ENCODE measurements at regions not wholly inside any gene's neighbourhood (a gene's known extent, or its start where the extent isn't known, plus 50 kb on each side); places are given as distances from the start of the nearest gene placed in this dataset.

DNA sequence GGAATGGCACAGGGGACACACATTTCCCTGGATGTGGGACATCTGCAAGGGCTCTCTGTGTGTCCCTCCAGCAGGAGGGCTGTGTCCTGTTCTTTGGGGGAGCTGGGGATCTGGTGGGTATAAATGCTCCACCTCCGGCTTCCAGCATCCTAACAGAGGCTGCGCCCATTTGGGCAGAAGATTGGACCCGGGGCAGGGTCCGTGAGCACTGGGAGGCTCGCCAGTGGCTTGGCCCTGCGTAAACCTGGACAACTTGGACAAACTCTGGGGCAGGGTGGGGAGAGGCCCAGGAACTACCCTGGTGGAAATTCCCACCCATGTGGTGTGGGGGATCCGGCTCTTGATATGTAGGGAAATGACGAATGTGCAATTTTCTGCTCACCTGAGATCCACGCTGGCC, 80.9 kb downstream of the GADD45G start:
- intact Hi-C loops (cut with DNase I; ENCODE audit: low total_unique reads) (loop anchor here (10.0 kb wide), 1 partner anchor 159 kb away; no protein-coding TSS in a partner anchor), in situ Hi-C loops (cut with MboI; ENCODE audit: low pct_ligation_motif_present in 1 of 4, low pct_unique_long_range_greater_than_20kb in 1 of 4, low sequenced_read_pairs in 3 of 4) (no loop called here)
- Histone ChIP-seq H3K4me1 (peaks cover 0 to 5% (median 0%) of the 10 kb centered on the region in 4 donors), H3K9me3 (no peaks in the 10 kb centered on the region), H3K27ac (no peak overlapping the region), H3K27me3 (no peaks in the 10 kb centered on the region), H3K4me3 (no peak overlapping the region), H3K36me3 (no peaks in the 10 kb centered on the region)
- TF ChIP-seq POLR2A (IDR thresholded peaks at IDR 0.05) = no peak
- TF ChIP-seq POLR2AphosphoS5 (IDR thresholded peaks at IDR 0.05) = no peak
- TF ChIP-seq EP300 (IDR thresholded peaks at IDR 0.05; ENCODE audit: low read depth) = no peak
- TF ChIP-seq, protein P1, sequence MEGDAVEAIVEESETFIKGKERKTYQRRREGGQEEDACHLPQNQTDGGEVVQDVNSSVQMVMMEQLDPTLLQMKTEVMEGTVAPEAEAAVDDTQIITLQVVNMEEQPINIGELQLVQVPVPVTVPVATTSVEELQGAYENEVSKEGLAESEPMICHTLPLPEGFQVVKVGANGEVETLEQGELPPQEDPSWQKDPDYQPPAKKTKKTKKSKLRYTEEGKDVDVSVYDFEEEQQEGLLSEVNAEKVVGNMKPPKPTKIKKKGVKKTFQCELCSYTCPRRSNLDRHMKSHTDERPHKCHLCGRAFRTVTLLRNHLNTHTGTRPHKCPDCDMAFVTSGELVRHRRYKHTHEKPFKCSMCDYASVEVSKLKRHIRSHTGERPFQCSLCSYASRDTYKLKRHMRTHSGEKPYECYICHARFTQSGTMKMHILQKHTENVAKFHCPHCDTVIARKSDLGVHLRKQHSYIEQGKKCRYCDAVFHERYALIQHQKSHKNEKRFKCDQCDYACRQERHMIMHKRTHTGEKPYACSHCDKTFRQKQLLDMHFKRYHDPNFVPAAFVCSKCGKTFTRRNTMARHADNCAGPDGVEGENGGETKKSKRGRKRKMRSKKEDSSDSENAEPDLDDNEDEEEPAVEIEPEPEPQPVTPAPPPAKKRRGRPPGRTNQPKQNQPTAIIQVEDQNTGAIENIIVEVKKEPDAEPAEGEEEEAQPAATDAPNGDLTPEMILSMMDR (IDR thresholded peaks at IDR 0.05) = no peak
- no peak for DNase-seq
- 82% methylated on average over 9 of the region's 9 CpGs; no CpG with 5 or more reads in 1 of the 2 donors for WGBS, 2 donors (ENCODE audit: low coverage in 1 of 2)

DNA sequence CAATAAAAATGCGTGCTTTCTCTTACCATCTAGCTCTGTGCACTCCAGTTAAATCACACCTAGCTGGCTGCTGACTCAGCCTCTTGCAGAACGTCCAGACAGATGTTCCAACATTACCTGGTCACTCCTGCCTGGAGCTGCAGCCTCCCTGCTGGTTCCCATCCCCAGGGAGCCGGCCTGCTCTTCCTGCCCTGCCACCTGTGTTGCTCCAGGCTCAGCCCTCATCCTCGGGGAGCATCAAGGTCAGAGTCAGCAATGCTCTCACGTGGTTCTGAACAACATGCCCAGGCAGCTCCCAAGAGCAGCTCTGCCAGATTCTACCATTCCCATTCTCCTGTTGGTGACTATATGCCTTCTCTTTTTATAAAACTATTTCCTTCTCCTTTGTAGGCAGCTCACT, 81.3 kb downstream of the GADD45G start:
- no peak overlapping the region for H3K4me3 ChIP-seq
- no peak overlapping the region for H3K27ac ChIP-seq
- H3K36me3 ChIP-seq = no peaks in the 10 kb centered on the region
- in situ Hi-C loops (cut with MboI; ENCODE audit: low pct_ligation_motif_present in 1 of 4, low pct_unique_long_range_greater_than_20kb in 1 of 4, low sequenced_read_pairs in 3 of 4) (no loop called here), intact Hi-C loops (cut with DNase I; ENCODE audit: low total_unique reads) (loop anchor here (10.0 kb wide), 1 partner anchor 159 kb away; no protein-coding TSS in a partner anchor)
- no peak for DNase-seq
- 51% methylated on average over 5 of the region's 5 CpGs; no CpG with 5 or more reads in 1 of the 2 donors for WGBS, 2 donors (ENCODE audit: low coverage in 1 of 2)
- H3K4me1 ChIP-seq = peaks cover 0 to 5% (median 0%) of the 10 kb centered on the region in 4 donors
- no peaks in the 10 kb centered on the region for H3K27me3 ChIP-seq
- no peak for TF ChIP-seq EP300 (IDR thresholded peaks at IDR 0.05; ENCODE audit: low read depth)
- no peak for TF ChIP-seq POLR2AphosphoS5 (IDR thresholded peaks at IDR 0.05)
- no peak for TF ChIP-seq POLR2A (IDR thresholded peaks at IDR 0.05)
- TF ChIP-seq, protein P1 (IDR thresholded peaks at IDR 0.05) = no peak
- no peaks in the 10 kb centered on the region for H3K9me3 ChIP-seq

DNA sequence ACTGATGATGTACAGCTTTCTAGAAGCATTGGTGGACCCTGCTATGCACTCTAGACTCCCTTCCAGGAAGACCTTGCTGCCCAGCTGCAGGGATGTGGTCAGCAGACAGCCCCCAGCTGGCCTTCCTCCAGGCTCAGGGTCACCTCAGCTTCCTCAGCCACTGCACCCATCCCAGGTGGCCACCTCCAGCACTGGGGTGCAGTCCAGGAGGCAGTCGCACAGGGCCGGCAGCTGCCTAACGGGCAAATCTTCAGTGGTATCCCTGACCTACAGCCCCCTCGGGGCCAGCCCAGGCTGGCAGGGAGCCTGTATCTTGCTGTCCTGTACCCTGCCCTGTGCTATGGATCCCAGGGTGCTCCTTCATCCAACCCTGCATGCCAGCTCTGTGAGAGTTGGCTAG, 81.8 kb downstream of the GADD45G start:
- Histone ChIP-seq H3K4me1 (peaks cover 0 to 5% (median 0%) of the 10 kb centered on the region in 4 donors), H3K27ac (no peak overlapping the region), H3K36me3 (no peaks in the 10 kb centered on the region), H3K27me3 (no peaks in the 10 kb centered on the region), H3K4me3 (no peak overlapping the region), H3K9me3 (no peaks in the 10 kb centered on the region)
- in situ Hi-C loops (cut with MboI; ENCODE audit: low pct_ligation_motif_present in 1 of 4, low pct_unique_long_range_greater_than_20kb in 1 of 4, low sequenced_read_pairs in 3 of 4) = no loop called here
- TF ChIP-seq POLR2A (IDR thresholded peaks at IDR 0.05) (no peak), EP300 (IDR thresholded peaks at IDR 0.05; ENCODE audit: low read depth) (no peak), POLR2AphosphoS5 (IDR thresholded peaks at IDR 0.05) (no peak)
- TF ChIP-seq, protein P1 (IDR thresholded peaks at IDR 0.05) = no peak
- WGBS, 2 donors (ENCODE audit: low coverage in 1 of 2) = 96% methylated on average over 3 of the region's 4 CpGs; no CpG with 5 or more reads in 1 of the 2 donors
- intact Hi-C loops (cut with DNase I; ENCODE audit: low total_unique reads) = loop anchor here (10.0 kb wide), 1 partner anchor 158 kb away; no protein-coding TSS in a partner anchor
- no peak for DNase-seq

DNA sequence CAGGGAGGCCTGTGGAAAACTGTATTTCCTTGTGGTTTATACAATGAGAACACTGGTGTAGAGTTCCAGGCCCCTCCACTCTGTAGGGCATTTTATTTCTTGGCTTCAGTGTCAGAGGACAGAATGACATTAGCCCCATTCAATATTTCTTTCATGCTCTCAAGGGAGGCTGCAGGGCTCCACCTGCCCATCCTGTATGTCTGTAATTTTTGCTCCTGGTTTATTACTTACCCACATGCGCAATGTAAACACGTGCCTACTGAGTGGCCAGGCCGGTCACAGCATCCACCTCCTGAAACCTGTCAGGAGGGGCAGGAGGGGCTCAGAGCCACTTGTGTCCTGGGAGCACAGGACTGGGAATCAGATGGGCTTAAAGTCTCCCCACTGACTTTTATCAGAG, 82.4 kb downstream of the GADD45G start:
- no peaks in the 10 kb centered on the region for H3K36me3 ChIP-seq
- peaks cover 0 to 5% (median 0%) of the 10 kb centered on the region in 4 donors for H3K4me1 ChIP-seq
- H3K27me3 ChIP-seq = no peaks in the 10 kb centered on the region
- no peak overlapping the region for H3K27ac ChIP-seq
- WGBS, 2 donors (ENCODE audit: low coverage in 1 of 2) = 47% methylated on average over 3 of the region's 3 CpGs; no CpG with 5 or more reads in 1 of the 2 donors
- DNase-seq = no peak
- TF ChIP-seq, protein P1 (IDR thresholded peaks at IDR 0.05) = no peak
- TF ChIP-seq POLR2A (IDR thresholded peaks at IDR 0.05) (no peak), POLR2AphosphoS5 (IDR thresholded peaks at IDR 0.05) (no peak), EP300 (IDR thresholded peaks at IDR 0.05; ENCODE audit: low read depth) (no peak)
- intact Hi-C loops (cut with DNase I; ENCODE audit: low total_unique reads) = loop anchor here (10.0 kb wide), 1 partner anchor 158 kb away; no protein-coding TSS in a partner anchor
- in situ Hi-C loops (cut with MboI; ENCODE audit: low pct_ligation_motif_present in 1 of 4, low pct_unique_long_range_greater_than_20kb in 1 of 4, low sequenced_read_pairs in 3 of 4) = no loop called here
- H3K9me3 ChIP-seq = no peaks in the 10 kb centered on the region
- no peak overlapping the region for H3K4me3 ChIP-seq
